AG09319 (cell line): ENCODE measurements at regions not wholly inside any gene's neighbourhood (a gene's known extent, or its start where the extent isn't known, plus 50 kb on each side); places are given as distances from the start of the nearest gene placed in this dataset.

Source experiments
- DNase-seq: peaks from one replicate; pipeline ENCODE4 v3.0.0-alpha.2; 2010; ENCODE audit warnings: low read depth; ENCODE audit errors: extremely low read depth
- CTCF ChIP-seq: IDR thresholded peaks from 2 replicates; pipeline ENCODE4 v1.5.1; 2011; ENCODE audit warnings: low read depth, mild to moderate bottlenecking, inconsistent platforms, low read length, moderate library complexity

DNA sequence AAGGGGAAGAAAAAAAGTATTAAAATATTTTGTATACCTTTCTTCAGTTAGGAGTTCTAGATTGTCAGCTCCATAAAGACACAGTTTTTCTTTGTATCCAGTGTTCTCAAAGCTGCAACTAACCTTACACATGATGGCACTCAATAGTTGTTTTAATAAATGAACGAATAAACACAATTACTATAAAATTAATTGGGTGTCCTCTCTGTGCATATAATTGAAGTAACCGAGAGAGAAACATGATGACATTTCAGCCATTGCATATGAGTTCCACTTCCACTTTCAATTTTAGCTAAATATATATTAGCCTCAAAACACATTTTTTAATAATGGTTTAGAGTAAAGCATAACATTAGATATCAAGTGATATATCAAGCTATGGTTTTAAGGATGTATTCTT is 671.2 kb downstream of the LRFN5 start:
- no peak for DNase-seq
- TF ChIP-seq CTCF = no peak

- TF ChIP-seq CTCF = no peak
These were observed 662.6 kb downstream of the LRFN5 start for GRCh38 chr14:42269234-42269633.

GRCh38 chr14:42248131-42248530 is 641.5 kb downstream of the LRFN5 start:
- DNase-seq = no peak
- TF ChIP-seq CTCF = no peak

More at GRCh38 chr14:42269234-42269633, 662.6 kb downstream of the LRFN5 start:
- no peak for DNase-seq

DNA sequence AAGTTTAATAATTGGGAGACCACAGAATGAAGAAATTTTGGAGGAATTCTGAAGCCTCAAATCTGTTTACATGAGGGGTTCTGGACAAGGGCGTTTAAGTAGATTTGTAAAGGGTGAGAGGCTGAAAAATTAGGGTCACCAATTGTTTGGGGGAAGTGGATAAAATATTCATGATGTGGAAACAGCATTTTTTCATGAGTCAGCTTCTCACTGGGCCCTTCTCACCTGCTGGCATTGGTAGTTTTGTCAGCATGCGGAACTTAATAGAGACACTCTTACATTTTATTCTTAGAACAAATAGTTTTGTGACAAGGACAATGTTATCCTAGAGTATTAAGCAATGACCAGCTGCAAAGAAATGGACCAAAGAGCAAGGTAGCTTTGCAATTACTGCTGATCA is 634.4 kb downstream of the LRFN5 start:
- no peak for DNase-seq
- no peak for TF ChIP-seq CTCF

DNA sequence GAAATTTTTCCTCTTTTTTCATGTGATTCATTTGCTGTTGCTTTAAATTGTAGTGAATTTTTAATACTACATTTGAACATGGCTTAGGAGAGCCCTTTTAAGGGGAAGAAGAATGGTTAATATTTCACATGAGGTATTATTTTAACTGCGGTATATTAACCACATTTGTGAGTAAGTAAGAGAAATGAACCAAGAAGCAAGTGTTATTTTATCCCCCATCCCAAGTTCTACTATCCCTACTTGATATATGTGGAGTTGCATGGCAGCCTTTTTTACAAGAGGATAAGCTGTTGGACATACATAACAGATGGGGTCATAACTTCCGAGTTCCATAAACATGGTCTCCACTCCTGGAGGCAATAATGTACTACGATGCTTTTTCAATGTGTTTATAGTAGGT is 623.3 kb downstream of the LRFN5 start:
- no peak for TF ChIP-seq CTCF
- DNase-seq = no peak

DNA sequence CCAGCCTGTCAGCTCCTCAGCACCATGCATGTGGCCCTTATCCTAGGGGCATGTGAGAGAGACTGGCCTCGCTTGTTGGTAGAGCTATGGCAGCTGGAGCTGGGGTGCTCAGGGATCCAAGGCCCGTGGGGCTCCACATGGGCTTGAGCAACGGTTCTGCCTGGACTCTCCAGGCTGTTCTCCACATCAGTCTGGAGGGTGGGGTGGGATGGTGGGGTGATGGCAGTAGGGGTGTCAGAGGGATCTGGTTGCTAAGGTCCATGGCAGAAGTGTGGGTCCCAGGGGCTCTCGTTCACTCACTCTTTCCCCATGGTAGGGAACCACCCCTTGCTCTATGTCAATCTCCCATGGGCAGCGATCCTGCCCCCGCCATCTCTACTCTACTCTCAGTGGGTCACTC is 622.6 kb downstream of the LRFN5 start:
- DNase-seq = no peak
- no peak for TF ChIP-seq CTCF

DNA sequence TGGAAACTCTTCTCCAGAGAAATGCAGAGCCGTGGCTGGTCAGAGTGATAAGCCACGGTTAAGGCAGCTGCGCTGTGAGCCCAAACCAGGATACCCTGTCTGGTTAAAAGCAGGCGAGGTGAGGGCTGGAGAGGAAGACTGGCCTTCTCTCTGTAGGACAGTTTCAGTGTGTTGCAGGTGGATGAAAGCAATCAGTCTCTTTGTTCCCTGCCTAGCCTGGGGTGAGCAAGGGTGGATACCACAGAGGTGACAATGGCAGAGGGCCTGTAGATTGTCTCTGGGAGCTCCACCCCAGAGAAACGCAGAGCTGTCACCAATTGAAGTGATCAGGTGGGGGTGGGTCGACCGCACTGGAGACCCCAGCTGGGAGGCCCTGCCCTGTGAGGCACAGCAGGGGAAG is 621.9 kb downstream of the LRFN5 start:
- DNase-seq = no peak
- TF ChIP-seq CTCF = no peak
